ENCODE measurements at regions not wholly inside any gene's neighbourhood (a gene's known extent, or its start where the extent isn't known, plus 50 kb on each side); places are given as distances from the start of the nearest gene placed in this dataset.

DNA sequence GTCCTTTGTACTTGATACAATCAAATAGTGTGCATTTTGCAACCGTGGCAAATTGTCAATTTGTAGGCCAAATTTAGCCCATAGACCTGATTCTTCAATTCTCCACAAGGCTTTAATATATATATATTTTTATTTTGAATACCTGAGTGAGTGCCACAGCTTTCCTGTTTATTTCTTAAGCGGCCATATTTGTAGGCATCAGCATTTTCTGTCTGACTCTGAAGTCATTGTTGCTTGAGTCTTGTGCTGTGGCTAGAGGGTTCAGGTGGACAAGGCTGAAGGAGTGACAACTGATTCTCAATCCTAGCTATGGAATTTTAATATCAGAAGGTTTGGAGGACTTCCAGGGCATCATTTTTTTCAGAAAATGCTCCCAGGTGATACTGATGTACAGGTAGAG is 75.6 kb upstream of the NAALADL2 start:
- FAIRE-seq: no peak
- intact Hi-C loops (cut with DNase I): no loop called here

DNA sequence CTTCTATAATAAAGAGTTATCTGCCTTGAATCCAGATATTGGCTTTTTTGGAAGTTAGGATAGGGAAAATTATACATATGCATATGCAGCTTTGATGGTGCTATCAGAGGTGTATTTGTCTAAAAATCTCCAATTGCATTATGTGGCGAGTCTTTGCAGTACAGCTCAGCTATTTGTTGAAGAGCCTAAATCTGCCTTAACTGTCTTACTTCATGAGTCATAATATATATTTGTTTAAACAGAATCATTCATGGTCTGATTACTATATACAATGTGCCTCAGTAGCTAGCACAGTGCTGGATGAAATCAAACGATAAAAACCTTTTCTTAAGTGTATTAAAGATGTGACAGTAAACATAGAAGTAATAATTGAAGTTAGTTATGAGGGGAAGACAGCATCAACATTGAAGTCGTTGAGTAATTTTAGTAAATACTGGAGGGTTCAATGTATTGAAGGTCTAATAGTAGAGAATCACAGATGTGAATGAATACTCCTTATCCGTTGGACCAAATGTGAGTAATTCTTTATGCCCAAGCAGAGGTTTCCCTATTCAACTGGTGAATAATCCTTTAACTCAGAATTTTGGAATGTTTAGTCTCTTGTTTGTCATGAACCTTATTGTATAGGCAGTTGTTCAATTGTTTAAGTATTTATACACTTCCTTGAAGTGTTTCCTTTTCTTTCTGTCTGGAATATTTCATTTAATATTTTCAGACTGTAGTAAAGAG is 74.8 kb upstream of the NAALADL2 start:
- H3K9ac ChIP-seq (ENCODE audit: low read length in 3 of 3): no peak overlapping the region
- no peaks in the 10 kb centered on the region for H3K36me3 ChIP-seq (ENCODE audit: control insufficient read depth in 2 of 3, insufficient read depth in 3 of 3, low read length in 3 of 3)
- no peak for FAIRE-seq
- H3K27me3 ChIP-seq (ENCODE audit: control insufficient read depth, insufficient read depth, low read length): no peaks in the 10 kb centered on the region
- TF ChIP-seq, protein P1, sequence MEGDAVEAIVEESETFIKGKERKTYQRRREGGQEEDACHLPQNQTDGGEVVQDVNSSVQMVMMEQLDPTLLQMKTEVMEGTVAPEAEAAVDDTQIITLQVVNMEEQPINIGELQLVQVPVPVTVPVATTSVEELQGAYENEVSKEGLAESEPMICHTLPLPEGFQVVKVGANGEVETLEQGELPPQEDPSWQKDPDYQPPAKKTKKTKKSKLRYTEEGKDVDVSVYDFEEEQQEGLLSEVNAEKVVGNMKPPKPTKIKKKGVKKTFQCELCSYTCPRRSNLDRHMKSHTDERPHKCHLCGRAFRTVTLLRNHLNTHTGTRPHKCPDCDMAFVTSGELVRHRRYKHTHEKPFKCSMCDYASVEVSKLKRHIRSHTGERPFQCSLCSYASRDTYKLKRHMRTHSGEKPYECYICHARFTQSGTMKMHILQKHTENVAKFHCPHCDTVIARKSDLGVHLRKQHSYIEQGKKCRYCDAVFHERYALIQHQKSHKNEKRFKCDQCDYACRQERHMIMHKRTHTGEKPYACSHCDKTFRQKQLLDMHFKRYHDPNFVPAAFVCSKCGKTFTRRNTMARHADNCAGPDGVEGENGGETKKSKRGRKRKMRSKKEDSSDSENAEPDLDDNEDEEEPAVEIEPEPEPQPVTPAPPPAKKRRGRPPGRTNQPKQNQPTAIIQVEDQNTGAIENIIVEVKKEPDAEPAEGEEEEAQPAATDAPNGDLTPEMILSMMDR (IDR thresholded peaks at IDR 0.05; ENCODE audit: borderline replicate concordance, extremely low read depth, insufficient read depth): no peak
- intact Hi-C loops (cut with DNase I): no loop called here
- no peaks in the 10 kb centered on the region for H3K9me3 ChIP-seq (ENCODE audit: control insufficient read depth in 2 of 3, insufficient read depth in 1 of 3, low read length in 3 of 3)
- H3K4me3 ChIP-seq (ENCODE audit: low read length in 3 of 3): no peak overlapping the region
- no peaks in the 10 kb centered on the region for H3K4me1 ChIP-seq (ENCODE audit: control insufficient read depth in 2 of 3, insufficient read depth in 2 of 3, low read depth in 1 of 3, low read length in 3 of 3)
- H3K27ac ChIP-seq (ENCODE audit: low read depth in 2 of 2, low read length in 2 of 2): no peak overlapping the region
- no peak for DNase-seq

More for the DNA sequence above, 75.6 kb upstream of the NAALADL2 start:
- no peaks in the 10 kb centered on the region for H3K36me3 ChIP-seq (ENCODE audit: control insufficient read depth in 2 of 3, insufficient read depth in 3 of 3, low read length in 3 of 3)
- H3K9ac ChIP-seq (ENCODE audit: low read length in 3 of 3): no peak overlapping the region
- H3K9me3 ChIP-seq (ENCODE audit: control insufficient read depth in 2 of 3, insufficient read depth in 1 of 3, low read length in 3 of 3): no peaks in the 10 kb centered on the region
- no peaks in the 10 kb centered on the region for H3K4me1 ChIP-seq (ENCODE audit: control insufficient read depth in 2 of 3, insufficient read depth in 2 of 3, low read depth in 1 of 3, low read length in 3 of 3)
- no peaks in the 10 kb centered on the region for H3K27me3 ChIP-seq (ENCODE audit: control insufficient read depth, insufficient read depth, low read length)
- TF ChIP-seq, protein P1 (IDR thresholded peaks at IDR 0.05; ENCODE audit: borderline replicate concordance, extremely low read depth, insufficient read depth): no peak
- H3K4me3 ChIP-seq (ENCODE audit: low read length in 3 of 3): no peak overlapping the region
- DNase-seq: no peak
- no peak overlapping the region for H3K27ac ChIP-seq (ENCODE audit: low read depth in 2 of 2, low read length in 2 of 2)

- intact Hi-C loops (cut with DNase I): no loop called here
- DNase-seq (no peak), FAIRE-seq (peak; percentile 47)
- no peak overlapping the region for H3K4me3 ChIP-seq (ENCODE audit: low read length in 3 of 3)
- no peak overlapping the region for H3K27ac ChIP-seq (ENCODE audit: low read depth in 2 of 2, low read length in 2 of 2)
- no peaks in the 10 kb centered on the region for H3K36me3 ChIP-seq (ENCODE audit: control insufficient read depth in 2 of 3, insufficient read depth in 3 of 3, low read length in 3 of 3)
- TF ChIP-seq, protein P1 (IDR thresholded peaks at IDR 0.05; ENCODE audit: borderline replicate concordance, extremely low read depth, insufficient read depth): no peak
- H3K27me3 ChIP-seq (ENCODE audit: control insufficient read depth, insufficient read depth, low read length): no peaks in the 10 kb centered on the region
- no peaks in the 10 kb centered on the region for H3K4me1 ChIP-seq (ENCODE audit: control insufficient read depth in 2 of 3, insufficient read depth in 2 of 3, low read depth in 1 of 3, low read length in 3 of 3)
- H3K9ac ChIP-seq (ENCODE audit: low read length in 3 of 3): no peak overlapping the region
- no peaks in the 10 kb centered on the region for H3K9me3 ChIP-seq (ENCODE audit: control insufficient read depth in 2 of 3, insufficient read depth in 1 of 3, low read length in 3 of 3)
Measured at GRCh38 chr3:174786825-174787224, 72.3 kb upstream of the NAALADL2 start.

DNA sequence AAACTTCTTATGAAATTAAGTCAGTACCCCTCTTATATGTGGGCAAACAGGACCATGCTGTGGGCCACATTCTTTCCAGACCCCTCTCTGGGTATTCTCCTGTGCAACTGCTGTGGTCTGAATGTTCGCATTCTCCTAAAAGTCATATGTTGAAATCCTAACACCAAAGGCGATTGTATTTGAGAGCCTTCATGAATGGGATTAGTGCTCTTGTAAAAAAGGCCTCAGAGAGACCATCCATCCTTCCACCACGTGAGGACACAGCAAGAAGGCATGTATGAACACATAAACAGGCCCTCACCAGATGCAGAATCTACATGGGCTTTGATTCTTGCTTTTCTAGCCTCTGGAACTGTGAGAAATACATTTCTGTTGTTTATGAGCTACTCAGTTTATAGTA is 68.0 kb upstream of the NAALADL2 start:
- no peaks in the 10 kb centered on the region for H3K36me3 ChIP-seq (ENCODE audit: control insufficient read depth in 2 of 3, insufficient read depth in 3 of 3, low read length in 3 of 3)
- TF ChIP-seq, protein P1 (IDR thresholded peaks at IDR 0.05; ENCODE audit: borderline replicate concordance, extremely low read depth, insufficient read depth): no peak
- no peaks in the 10 kb centered on the region for H3K4me1 ChIP-seq (ENCODE audit: control insufficient read depth in 2 of 3, insufficient read depth in 2 of 3, low read depth in 1 of 3, low read length in 3 of 3)
- no peak overlapping the region for H3K27ac ChIP-seq (ENCODE audit: low read depth in 2 of 2, low read length in 2 of 2)
- no peaks in the 10 kb centered on the region for H3K9me3 ChIP-seq (ENCODE audit: control insufficient read depth in 2 of 3, insufficient read depth in 1 of 3, low read length in 3 of 3)
- H3K27me3 ChIP-seq (ENCODE audit: control insufficient read depth, insufficient read depth, low read length): no peaks in the 10 kb centered on the region
- FAIRE-seq: no peak
- H3K9ac ChIP-seq (ENCODE audit: low read length in 3 of 3): no peak overlapping the region
- intact Hi-C loops (cut with DNase I): no loop called here
- no peak overlapping the region for H3K4me3 ChIP-seq (ENCODE audit: low read length in 3 of 3)
- no peak for DNase-seq

Data from kidney (tissue), 13 donors.